CD4-positive, alpha-beta memory T cell (primary cell): ENCODE measurements at regions not wholly inside any gene's neighbourhood (a gene's known extent, or its start where the extent isn't known, plus 50 kb on each side); places are given as distances from the start of the nearest gene placed in this dataset.

Experiments used
- CTCF ChIA-PET: fragments of 350-600 bp; sonication (Branson Sonifier 250); formaldehyde crosslinking; loops from one replicate; lab custom pipeline; 2021; ENCODE audit warnings: inconsistent platforms; ENCODE audit not compliant: partially characterized antibody; lab: Charles Lee
- POLR2A ChIA-PET: fragments of 350-600 bp; sonication (Branson Sonifier 250); formaldehyde crosslinking; loops from one replicate; lab custom pipeline; 2021; ENCODE audit not compliant: partially characterized antibody; lab: Charles Lee
- DNase-seq, 5 donors: peaks; one replicate each; pipeline versions ENCODE4 v3.0.0 to v3.0.0-alpha.2; 2020 to 2022; ENCODE audit warnings: mixed read lengths in 1 of 5
- H3K27ac ChIP-seq: one replicate; pipeline ENCODE4 v1.7.0; 2013; ENCODE audit warnings: low read depth, low read length
- H3K27me3 ChIP-seq: 2 replicates; pipeline ENCODE4 v1.7.0; 2013; ENCODE audit warnings: mild to moderate bottlenecking, low read length, moderate library complexity; ENCODE audit not compliant: insufficient read depth
- H3K36me3 ChIP-seq: 2 replicates; pipeline ENCODE4 v1.7.0; 2013; ENCODE audit warnings: mild to moderate bottlenecking, low read length, moderate library complexity; ENCODE audit not compliant: insufficient read depth
- H3K4me1 ChIP-seq: 2 replicates; pipeline ENCODE4 v1.7.0; 2013; ENCODE audit warnings: mild to moderate bottlenecking, low read length, moderate library complexity; ENCODE audit not compliant: insufficient read depth
- H3K4me3 ChIP-seq, 2 donors: one replicate each; pipeline ENCODE4 v1.7.0; 2013; ENCODE audit warnings: low read length in 2 of 2, mild to moderate bottlenecking in 1 of 2
- H3K9me3 ChIP-seq, 2 donors: one replicate each; pipeline ENCODE4 v1.7.0; 2013; ENCODE audit warnings: low read length in 2 of 2, control low read depth in 1 of 2; ENCODE audit not compliant: control insufficient read depth in 1 of 2
- H3K27ac Mint-ChIP-seq, 7 donors: one replicate each; pipeline ENCODE4 v1.8.0; 2020 to 2021; ENCODE audit warnings: mixed read lengths in 7 of 7, mild to moderate bottlenecking in 6 of 7, inconsistent platforms in 3 of 7, moderate library complexity in 3 of 7
- H3K27me3 Mint-ChIP-seq, 2 donors: one replicate each; pipeline ENCODE4 v1.8.0; 2020 to 2021; ENCODE audit warnings: mixed read lengths in 2 of 2
- H3K36me3 Mint-ChIP-seq, 2 donors: one replicate each; pipeline ENCODE4 v1.8.0; 2020 to 2021; ENCODE audit warnings: mixed read lengths in 2 of 2, inconsistent platforms in 1 of 2, mild to moderate bottlenecking in 1 of 2
- H3K4me1 Mint-ChIP-seq, 4 donors: one replicate each; pipeline ENCODE4 v1.8.0; 2020 to 2021; ENCODE audit warnings: mixed read lengths in 4 of 4, mild to moderate bottlenecking in 1 of 4
- H3K4me3 Mint-ChIP-seq, 8 donors: one replicate each; pipeline ENCODE4 v1.8.0; 2020 to 2021; ENCODE audit warnings: mixed read lengths in 8 of 8, mild to moderate bottlenecking in 7 of 8, moderate library complexity in 6 of 8, inconsistent platforms in 3 of 8
- H3K9me3 Mint-ChIP-seq, 8 donors: one replicate each; pipeline ENCODE4 v1.8.0; 2020 to 2021; ENCODE audit warnings: mixed read lengths in 8 of 8, mild to moderate bottlenecking in 5 of 8, inconsistent platforms in 3 of 8, moderate library complexity in 1 of 8
- intact Hi-C: fragments of 100-400 bp; cut with micrococcal nuclease; formaldehyde crosslinking; loops from one replicate; pipeline ENCODE4 v1.15.1; 2023

GRCh38 chr5:51829230-51829629, 446.0 kb downstream of the ISL1 start:
- DNase-seq: no peak
- Mint-ChIP-seq H3K4me3 (no peak overlapping the region), H3K27me3 (no peaks in the 10 kb centered on the region), H3K27ac (no peak overlapping the region), H3K36me3 (no peaks in the 10 kb centered on the region), H3K4me1 (no peaks in the 10 kb centered on the region), H3K9me3 (peaks cover 0 to 16% (median 4%) of the 10 kb centered on the region in 8 donors)
- intact Hi-C loops: no loop called here
- Histone ChIP-seq H3K27ac (no peak overlapping the region), H3K9me3 (no peaks in the 10 kb centered on the region), H3K36me3 (no peaks in the 10 kb centered on the region), H3K27me3 (no peaks in the 10 kb centered on the region), H3K4me1 (no peaks in the 10 kb centered on the region), H3K4me3 (no peak overlapping the region)
- POLR2A ChIA-PET: no interaction called here
- CTCF ChIA-PET: no interaction called here

GRCh38 chr5:51829691-51830090, 446.4 kb downstream of the ISL1 start:
- H3K9me3 ChIP-seq: no peaks in the 10 kb centered on the region
- Mint-ChIP-seq H3K4me3 (no peak overlapping the region), H3K4me1 (no peaks in the 10 kb centered on the region), H3K36me3 (no peaks in the 10 kb centered on the region), H3K27ac (no peak overlapping the region), H3K27me3 (no peaks in the 10 kb centered on the region), H3K9me3 (peaks cover 0 to 13% (median 4%) of the 10 kb centered on the region in 8 donors)
- intact Hi-C loops: no loop called here
- H3K36me3 ChIP-seq: no peaks in the 10 kb centered on the region
- no peaks in the 10 kb centered on the region for H3K4me1 ChIP-seq
- DNase-seq: no peak
- CTCF ChIA-PET: no interaction called here
- no peak overlapping the region for H3K27ac ChIP-seq
- no peak overlapping the region for H3K4me3 ChIP-seq
- H3K27me3 ChIP-seq: no peaks in the 10 kb centered on the region
- POLR2A ChIA-PET: no interaction called here

- Mint-ChIP-seq H3K36me3 (no peaks in the 10 kb centered on the region), H3K4me3 (no peak overlapping the region), H3K27ac (no peak overlapping the region), H3K9me3 (peaks cover 0 to 13% (median 5%) of the 10 kb centered on the region in 8 donors), H3K27me3 (no peaks in the 10 kb centered on the region), H3K4me1 (no peaks in the 10 kb centered on the region)
- Histone ChIP-seq H3K27me3 (no peaks in the 10 kb centered on the region), H3K9me3 (no peaks in the 10 kb centered on the region), H3K36me3 (no peaks in the 10 kb centered on the region), H3K27ac (no peak overlapping the region), H3K4me1 (no peaks in the 10 kb centered on the region), H3K4me3 (no peak overlapping the region)
- CTCF ChIA-PET: no interaction called here
- DNase-seq: no peak
- intact Hi-C loops: no loop called here
- POLR2A ChIA-PET: no interaction called here
These were observed 449.8 kb downstream of the ISL1 start for GRCh38 chr5:51832934-51833470.

- intact Hi-C loops: no loop called here
These were observed 455.2 kb downstream of the ISL1 start for GRCh38 chr5:51838459-51838858.

GRCh38 chr5:51843893-51844292, 460.6 kb downstream of the ISL1 start:
- Histone ChIP-seq H3K27ac (no peak overlapping the region), H3K27me3 (no peaks in the 10 kb centered on the region), H3K36me3 (no peaks in the 10 kb centered on the region), H3K9me3 (no peaks in the 10 kb centered on the region), H3K4me3 (no peak overlapping the region), H3K4me1 (no peaks in the 10 kb centered on the region)
- H3K27me3 Mint-ChIP-seq: no peaks in the 10 kb centered on the region
- H3K4me3 Mint-ChIP-seq: no peak overlapping the region
- intact Hi-C loops: no loop called here
- H3K4me1 Mint-ChIP-seq: no peaks in the 10 kb centered on the region
- ChIA-PET CTCF (no interaction called here), POLR2A (no interaction called here)
- peaks cover 0 to 16% (median 7%) of the 10 kb centered on the region in 8 donors for H3K9me3 Mint-ChIP-seq
- H3K36me3 Mint-ChIP-seq: no peaks in the 10 kb centered on the region
- DNase-seq: no peak
- H3K27ac Mint-ChIP-seq: no peak overlapping the region

More at GRCh38 chr5:51838459-51838858, 455.2 kb downstream of the ISL1 start:
- Mint-ChIP-seq H3K36me3 (no peaks in the 10 kb centered on the region), H3K4me1 (no peaks in the 10 kb centered on the region), H3K27me3 (no peaks in the 10 kb centered on the region), H3K4me3 (no peak overlapping the region), H3K9me3 (peaks cover 0 to 11% (median 3%) of the 10 kb centered on the region in 8 donors), H3K27ac (no peak overlapping the region)
- H3K4me1 ChIP-seq: no peaks in the 10 kb centered on the region
- no peak for DNase-seq
- CTCF ChIA-PET: no interaction called here
- H3K36me3 ChIP-seq: no peaks in the 10 kb centered on the region
- no peak overlapping the region for H3K4me3 ChIP-seq
- H3K9me3 ChIP-seq: no peaks in the 10 kb centered on the region
- H3K27me3 ChIP-seq: no peaks in the 10 kb centered on the region
- POLR2A ChIA-PET: no interaction called here
- H3K27ac ChIP-seq: no peak overlapping the region

- no peak overlapping the region for H3K27ac ChIP-seq
- H3K4me3 ChIP-seq: no peak overlapping the region
- H3K4me1 ChIP-seq: no peaks in the 10 kb centered on the region
- H3K9me3 ChIP-seq: no peaks in the 10 kb centered on the region
- DNase-seq: no peak
- Mint-ChIP-seq H3K27me3 (no peaks in the 10 kb centered on the region), H3K36me3 (no peaks in the 10 kb centered on the region), H3K4me3 (no peak overlapping the region), H3K4me1 (no peaks in the 10 kb centered on the region), H3K27ac (no peak overlapping the region), H3K9me3 (peaks cover 0 to 13% (median 7%) of the 10 kb centered on the region in 8 donors)
- POLR2A ChIA-PET: no interaction called here
- intact Hi-C loops: no loop called here
- CTCF ChIA-PET: no interaction called here
- no peaks in the 10 kb centered on the region for H3K27me3 ChIP-seq
- H3K36me3 ChIP-seq: no peaks in the 10 kb centered on the region
These were observed 462.8 kb downstream of the ISL1 start for GRCh38 chr5:51846015-51846414.

- H3K9me3 ChIP-seq: no peaks in the 10 kb centered on the region
- intact Hi-C loops: no loop called here
- CTCF ChIA-PET: no interaction called here
These were observed 476.4 kb downstream of the ISL1 start for GRCh38 chr5:51859624-51860023.

More at GRCh38 chr5:51859624-51860023, 476.4 kb downstream of the ISL1 start:
- H3K36me3 Mint-ChIP-seq: no peaks in the 10 kb centered on the region
- no peaks in the 10 kb centered on the region for H3K27me3 ChIP-seq
- H3K9me3 Mint-ChIP-seq: peaks cover 0 to 5% (median 3%) of the 10 kb centered on the region in 8 donors
- H3K4me3 Mint-ChIP-seq: no peak overlapping the region
- H3K27ac ChIP-seq: no peak overlapping the region
- no peaks in the 10 kb centered on the region for H3K36me3 ChIP-seq
- no peak overlapping the region for H3K4me3 ChIP-seq
- H3K27me3 Mint-ChIP-seq: no peaks in the 10 kb centered on the region
- no peaks in the 10 kb centered on the region for H3K4me1 Mint-ChIP-seq
- POLR2A ChIA-PET: no interaction called here
- no peaks in the 10 kb centered on the region for H3K4me1 ChIP-seq
- H3K27ac Mint-ChIP-seq: no peak overlapping the region
- DNase-seq: no peak
